NCI-H2081 (cell line): ENCODE measurements at regions not wholly inside any gene's neighbourhood (a gene's known extent, or its start where the extent isn't known, plus 50 kb on each side); places are given as distances from the start of the nearest gene placed in this dataset.

Experiments
- DNase-seq, 2 experiments: peaks; one replicate each; lab custom pipeline; 2025; lab: John Stamatoyannopoulos, UW

DNA sequence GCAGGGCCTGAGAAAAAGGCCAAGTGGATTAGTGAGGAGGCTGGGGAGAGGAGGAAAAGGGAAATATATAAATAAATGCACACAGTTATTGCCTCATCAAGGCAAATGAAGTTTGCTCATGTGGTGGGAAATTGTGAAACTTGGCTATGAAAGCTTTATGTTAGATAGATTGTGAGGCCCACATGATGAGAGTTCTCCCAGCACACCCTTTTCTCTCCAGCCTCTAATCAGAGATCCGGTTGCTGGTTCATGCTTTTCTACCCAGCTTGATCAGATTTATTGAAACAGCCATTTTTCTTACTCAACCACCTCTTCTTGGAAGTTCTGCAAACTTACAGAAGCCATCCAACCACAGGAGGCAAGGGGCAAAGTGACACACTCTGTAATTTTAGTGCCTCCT lies 125.8 kb upstream of the KLF4 start:
- no peak for DNase-seq

- no peak for DNase-seq
Observed at GRCh38 chr9:107614765-107615164, 125.2 kb upstream of the KLF4 start.

DNA sequence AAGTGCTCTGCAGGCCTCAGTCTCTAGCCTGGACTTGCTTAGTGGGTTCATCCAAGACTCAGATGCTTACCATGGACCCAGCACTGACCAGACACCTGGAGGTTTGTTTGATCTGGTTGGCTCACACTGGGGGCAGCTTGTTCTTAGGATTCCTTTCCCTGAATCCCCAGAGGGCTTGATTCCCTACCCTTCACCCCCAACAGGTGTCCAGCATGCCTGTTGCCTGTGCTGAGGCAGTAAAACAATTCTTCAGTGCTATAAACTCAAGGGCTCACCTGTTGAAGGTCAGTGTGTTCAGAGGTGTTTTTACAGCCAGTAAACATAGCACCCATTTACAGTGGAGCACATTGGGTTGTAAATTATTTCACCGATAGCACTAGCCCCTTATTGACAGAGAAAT lies 123.8 kb upstream of the KLF4 start:
- no peak for DNase-seq

DNA sequence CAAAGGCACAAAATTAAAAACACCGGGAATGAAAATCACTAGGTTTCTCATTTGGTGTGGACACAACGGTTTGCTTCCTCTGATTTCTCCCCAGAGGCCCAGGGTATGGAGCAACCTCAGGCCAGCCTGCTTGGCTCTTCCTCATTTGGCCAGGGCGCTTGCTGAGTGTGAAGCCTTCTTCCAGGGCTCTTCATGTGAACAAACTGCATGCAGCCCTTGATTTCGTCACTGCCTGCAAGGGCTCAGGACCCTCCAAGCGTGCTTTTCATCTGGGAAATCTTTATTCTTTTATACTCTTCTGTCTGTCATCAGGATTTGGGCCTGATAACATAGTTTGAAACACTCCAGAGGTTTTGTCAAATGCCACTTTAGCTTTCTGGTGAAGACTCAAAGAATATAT lies 122.6 kb upstream of the KLF4 start:
- DNase-seq = no peak

GRCh38 chr9:107609547-107609946 lies 120.0 kb upstream of the KLF4 start:
- DNase-seq = no peak

GRCh38 chr9:107606149-107606790 lies 116.7 kb upstream of the KLF4 start:
- no peak for DNase-seq

- DNase-seq = no peak
Observed at GRCh38 chr9:107605041-107605440, 115.5 kb upstream of the KLF4 start.

DNA sequence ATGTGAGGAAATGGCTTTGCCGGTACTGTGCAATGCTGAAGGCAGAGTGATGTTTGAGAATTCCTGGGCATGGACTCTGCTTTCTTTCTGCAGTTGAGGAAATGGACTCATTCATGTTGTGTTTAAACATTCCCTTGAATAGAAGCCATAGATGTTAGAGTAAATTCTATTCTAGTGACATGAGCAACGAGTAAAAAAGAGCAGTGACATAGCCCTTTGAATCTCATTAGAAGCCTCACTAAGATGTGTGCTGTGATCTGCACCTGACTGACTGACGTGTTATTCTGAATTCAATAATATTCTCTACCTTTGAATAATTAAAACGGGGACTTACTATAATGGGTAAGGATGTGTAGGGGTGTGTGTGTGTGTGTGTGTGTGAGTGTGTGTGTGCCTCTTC lies 113.7 kb upstream of the KLF4 start:
- no peak for DNase-seq

DNA sequence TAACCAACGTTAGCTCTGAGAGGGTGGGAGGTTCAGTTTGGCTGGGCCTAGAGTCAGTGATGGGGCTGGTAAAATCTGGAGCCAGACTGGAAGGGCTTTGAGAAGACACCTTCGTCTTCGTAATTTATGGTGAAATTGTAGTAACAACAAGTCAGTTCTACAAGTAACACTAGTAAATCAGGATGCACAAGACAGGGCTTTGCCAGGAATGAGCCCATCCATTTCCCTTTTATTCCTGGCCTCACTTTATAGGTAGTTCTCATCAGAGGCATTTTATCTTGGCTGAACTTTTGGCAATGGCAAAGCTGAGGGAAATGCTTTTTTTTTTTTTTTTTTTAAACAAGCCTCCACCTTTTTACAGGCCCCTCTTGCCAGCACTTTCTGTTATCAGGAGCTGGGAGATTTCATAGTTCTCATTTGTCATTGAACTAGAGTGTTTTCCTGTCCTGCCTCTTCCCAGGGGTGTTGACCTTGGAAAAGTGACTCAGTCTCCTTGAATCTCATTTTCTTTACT lies 110.5 kb upstream of the KLF4 start:
- no peak for DNase-seq

DNA sequence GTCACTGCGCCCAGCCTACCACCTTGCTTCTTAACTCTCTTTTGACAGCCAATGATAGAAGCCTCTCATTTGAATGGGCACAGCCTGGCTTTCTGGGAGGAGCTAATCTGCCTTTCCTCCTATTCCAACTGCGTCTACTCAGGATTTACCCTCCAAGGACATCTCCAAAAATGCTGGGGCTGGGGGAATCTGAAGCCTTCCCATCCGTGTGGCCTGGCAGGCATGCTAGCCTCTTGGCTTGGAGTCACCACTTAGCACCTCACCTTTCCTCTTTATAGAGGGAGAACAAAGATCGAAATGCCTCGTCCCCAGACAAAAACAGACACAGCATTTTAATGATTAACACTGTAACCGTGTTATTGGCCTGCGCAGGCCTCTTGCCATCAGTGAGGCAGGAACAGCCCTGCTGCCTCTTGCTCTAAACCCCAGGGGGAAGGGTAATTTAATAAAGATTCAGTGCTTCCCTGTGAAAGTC lies 108.2 kb upstream of the KLF4 start:
- DNase-seq = no peak

DNA sequence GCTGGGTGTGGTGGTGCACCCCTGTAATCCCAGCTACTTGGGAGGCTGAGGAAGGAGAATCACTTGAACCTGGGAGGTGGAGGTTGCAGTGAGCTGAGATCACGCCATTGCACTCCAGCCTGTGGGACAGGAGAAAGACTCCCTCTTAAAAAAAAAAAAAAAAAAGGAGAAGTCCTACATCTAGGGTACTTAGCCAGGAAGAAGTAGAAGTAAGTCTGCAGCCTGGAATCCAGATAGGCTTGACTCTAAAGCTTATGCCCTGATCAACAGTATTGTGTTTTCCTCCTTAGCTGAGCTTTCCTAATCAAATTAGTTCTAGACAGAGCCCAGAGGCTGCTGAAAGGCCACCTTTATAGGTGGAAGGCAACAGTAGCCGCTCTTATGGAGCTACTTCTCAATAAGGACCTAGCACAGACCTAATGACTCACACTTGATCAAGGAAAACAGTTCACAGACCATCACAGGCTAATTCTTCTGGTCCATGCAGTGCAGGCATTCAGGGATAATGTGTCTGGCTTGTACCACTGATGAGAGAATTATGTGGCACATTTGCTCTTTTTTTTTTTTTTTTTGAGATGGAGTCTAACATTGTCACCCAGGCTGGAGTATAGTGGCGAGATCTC lies 105.5 kb upstream of the KLF4 start:
- DNase-seq = no peak

DNA sequence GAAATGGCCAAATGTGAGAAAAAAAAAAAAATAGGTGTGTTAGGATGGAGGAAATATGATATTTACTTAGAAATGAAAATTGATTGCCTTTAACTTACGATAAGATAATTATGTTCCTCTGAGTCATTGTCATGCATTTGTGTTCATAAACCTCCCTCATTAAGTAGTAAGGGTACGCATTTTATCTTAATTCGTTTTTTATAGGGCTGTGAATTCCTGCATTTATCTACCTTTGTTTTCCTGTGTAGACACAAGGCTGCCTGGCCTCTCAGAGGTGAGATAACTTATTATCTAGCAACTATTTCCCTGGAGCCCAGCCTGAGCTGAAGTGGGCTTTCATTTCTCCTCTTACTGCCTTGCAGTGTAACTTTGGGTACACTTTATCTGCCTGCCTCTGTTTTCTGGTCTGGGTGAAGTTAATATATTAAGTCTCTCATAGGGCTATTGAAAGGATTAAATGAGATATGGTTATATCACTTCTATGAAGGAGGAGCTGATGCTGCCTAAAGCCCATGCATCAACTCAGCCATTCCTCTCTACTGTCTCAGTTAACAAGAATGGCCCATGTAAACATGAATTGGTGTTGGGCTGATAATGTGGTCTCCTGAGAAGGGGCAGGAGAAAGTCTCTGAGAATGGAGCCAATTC lies 103.8 kb upstream of the KLF4 start:
- DNase-seq = no peak

DNA sequence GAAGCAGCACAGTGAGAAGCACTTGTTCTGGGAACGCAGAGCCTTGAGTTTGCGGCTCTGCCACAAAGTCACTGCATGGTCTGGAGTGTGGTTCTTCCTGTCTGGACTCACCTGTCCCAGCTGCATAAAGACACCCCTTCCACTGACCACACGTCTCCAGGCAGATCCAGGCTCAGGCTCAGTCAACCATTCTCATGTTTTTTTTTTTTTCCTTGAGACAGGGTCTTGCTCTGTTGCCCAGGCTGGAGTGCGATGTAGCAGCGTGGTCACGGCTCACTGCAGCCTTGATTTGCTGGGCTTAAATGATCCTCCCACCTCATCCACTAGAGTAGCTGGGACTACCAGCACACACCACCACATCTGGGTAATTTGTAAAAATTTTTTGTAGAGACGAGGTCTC lies 102.9 kb upstream of the KLF4 start:
- no peak for DNase-seq

GRCh38 chr9:107591781-107592180 lies 102.2 kb upstream of the KLF4 start:
- no peak for DNase-seq

DNA sequence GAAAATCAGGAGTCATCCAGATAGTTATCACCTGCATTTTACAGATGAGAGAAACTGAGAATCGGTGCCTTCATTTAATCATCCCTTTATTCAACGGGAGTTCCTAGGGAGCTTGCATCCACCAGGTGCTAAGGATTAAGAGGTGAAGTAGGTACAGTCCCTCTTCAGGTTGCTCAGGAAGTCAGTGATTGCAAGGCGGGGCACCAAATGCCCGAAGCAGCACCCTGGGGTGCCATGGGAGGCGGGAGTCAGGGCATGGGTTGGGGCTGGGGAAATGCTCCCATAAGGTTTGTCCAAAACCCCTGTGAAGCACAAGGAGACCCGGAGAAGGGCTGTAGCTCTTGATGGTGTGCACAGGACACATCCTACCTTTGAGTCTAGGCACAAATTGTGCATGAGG lies 98.8 kb upstream of the KLF4 start:
- DNase-seq = no peak

DNA sequence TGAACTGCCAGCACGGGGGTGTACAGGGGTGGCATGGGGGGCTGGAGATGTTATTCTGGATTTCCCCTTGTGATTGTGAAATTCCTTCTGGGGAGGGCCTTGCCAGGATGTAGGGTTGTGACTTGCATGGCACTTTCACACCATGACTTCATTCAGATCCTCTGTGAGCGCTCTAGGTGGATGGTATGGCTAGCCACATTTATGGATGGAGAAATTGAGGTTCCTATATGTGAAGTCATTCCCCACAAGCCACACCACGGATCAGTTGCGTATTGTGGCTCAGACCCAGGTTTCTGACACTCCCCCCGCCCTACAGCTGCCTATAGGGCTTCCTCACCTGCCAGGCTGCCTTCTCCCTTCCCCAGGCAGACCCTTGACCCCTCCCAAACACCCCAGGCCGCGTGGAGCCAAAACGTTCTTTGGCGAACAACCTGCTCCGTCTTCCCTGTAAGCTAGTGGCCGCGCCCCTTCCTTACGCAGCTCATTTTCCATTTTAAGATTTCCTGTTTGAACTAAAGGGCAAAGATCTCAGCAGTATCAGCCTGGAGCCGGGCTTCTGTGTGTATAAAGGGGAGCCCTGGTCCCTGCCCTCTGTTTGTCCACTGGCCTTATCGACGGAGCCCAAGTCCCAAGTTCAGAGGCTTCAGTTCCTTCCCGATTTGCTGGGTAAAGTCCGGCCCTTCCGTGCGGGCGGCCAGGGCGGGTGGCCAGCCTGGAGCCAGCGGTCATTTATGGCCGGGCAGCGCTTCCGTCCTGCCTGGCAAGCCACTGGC lies 97.8 kb upstream of the KLF4 start:
- no peak for DNase-seq

DNA sequence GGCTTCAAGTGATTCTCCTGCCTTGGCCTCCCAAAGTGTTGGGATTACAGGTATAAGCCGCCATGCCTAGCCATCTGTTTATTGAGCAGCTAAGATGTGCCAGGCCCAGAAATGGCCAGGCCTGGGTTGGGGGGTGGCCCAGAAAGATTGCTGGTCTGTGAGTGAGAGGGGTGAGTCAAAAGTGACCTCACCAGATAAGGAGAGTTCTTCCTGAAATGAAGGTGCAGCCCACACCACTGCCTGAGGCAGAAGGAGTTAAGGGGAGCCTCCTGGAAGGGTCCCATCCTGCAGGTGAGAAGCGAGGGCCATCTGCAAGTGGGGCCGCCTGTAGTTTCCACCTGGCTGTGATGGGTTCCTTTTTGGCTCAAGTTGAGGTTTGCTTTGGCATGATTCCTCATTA lies 96.9 kb upstream of the KLF4 start:
- no peak for DNase-seq

DNA sequence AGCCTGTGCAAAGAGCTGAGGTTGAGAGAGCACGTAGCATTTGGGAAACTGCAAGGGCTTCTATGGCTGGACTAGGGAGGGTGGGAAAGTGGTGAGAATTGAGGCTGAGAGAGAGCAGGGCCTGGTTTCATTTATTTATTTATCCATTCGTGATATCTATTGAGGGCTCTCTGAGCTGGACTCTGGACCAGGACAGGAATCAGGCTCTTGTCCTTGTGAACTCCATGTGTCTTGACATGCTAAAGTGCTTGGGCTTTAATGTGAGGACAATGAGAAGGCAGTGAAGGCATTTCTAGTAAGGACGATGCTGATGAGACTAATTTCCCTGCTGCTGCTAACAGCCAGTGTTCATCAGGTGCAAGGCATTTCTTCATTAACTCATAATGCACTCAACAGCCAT lies 95.9 kb upstream of the KLF4 start:
- no peak for DNase-seq

DNA sequence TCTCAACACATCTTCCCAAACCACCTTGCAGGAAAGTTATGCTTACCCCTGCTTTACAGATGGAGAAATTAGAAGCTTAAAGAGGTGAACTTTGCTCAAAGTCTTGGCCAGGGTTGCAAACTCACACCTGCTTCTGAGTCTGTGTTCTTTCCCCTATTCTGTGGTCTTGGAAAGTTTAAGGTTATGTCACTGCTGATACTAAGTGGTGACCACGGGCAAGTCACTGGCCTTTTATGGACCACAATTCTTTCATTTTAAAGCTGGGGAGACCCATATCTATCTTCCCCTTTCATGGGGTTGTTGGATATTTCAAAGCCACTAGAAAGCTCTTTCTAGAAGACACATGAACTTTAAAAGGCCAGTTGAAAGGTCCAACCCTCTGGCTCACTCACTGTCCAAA lies 95.4 kb upstream of the KLF4 start:
- DNase-seq = no peak

DNA sequence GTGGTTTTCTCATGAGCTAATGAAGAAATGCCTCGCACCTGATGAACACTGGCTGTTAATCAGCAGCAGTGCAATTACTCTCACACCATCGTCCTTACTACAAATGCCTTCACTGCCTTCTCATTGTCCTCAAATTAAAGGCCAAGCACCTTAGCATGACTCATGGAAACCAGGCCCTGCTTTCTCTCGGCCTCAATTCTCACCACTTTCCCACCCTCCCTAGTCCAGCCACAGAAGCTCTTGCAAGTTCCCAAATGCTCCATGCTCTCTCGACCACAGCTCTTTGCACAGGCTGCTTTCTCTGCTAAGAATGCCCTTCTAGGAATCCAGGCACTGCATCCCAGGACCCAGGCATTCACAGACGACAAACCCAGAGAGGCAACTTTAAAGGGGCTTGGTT lies 94.6 kb upstream of the KLF4 start:
- no peak for DNase-seq

GRCh38 chr9:107577140-107577776 lies 87.7 kb upstream of the KLF4 start:
- DNase-seq = no peak

GRCh38 chr9:107571148-107571547 lies 81.6 kb upstream of the KLF4 start:
- no peak for DNase-seq
